T-helper 1 cell treated with Interleukin-12 subunit alpha and Interleukin-12 subunit beta and Interleukin-4 antibody, amounts not matched to agents 30 μg/mL and 1 μg/mL, for 36 hours (primary cell): ENCODE measurements at regions not wholly inside any gene's neighbourhood (a gene's known extent, or its start where the extent isn't known, plus 50 kb on each side); places are given as distances from the start of the nearest gene placed in this dataset.
"Not testable (repeated sequence)": the region's sequence is repeated elsewhere in the genome, so short reads cannot be mapped to it uniquely, and the experiment has no call there.

ENCODE experiments used
- H3K27ac Mint-ChIP-seq: one replicate; pipeline ENCODE4 v1.8.0; 2021; ENCODE audit warnings: mild to moderate bottlenecking, mixed read lengths
- H3K27me3 Mint-ChIP-seq: one replicate; pipeline ENCODE4 v1.8.0; 2021; ENCODE audit warnings: low read depth, mixed read lengths
- H3K36me3 Mint-ChIP-seq: one replicate; pipeline ENCODE4 v1.8.0; 2021; ENCODE audit warnings: low read depth, mixed read lengths
- H3K4me1 Mint-ChIP-seq: one replicate; pipeline ENCODE4 v1.8.0; 2021; ENCODE audit warnings: low read depth, mixed read lengths
- H3K4me3 Mint-ChIP-seq: one replicate; pipeline ENCODE4 v1.8.0; 2021; ENCODE audit warnings: mild to moderate bottlenecking, moderate library complexity, mixed read lengths
- H3K9me3 Mint-ChIP-seq: one replicate; pipeline ENCODE4 v1.8.0; 2021; ENCODE audit warnings: mixed read lengths

DNA sequence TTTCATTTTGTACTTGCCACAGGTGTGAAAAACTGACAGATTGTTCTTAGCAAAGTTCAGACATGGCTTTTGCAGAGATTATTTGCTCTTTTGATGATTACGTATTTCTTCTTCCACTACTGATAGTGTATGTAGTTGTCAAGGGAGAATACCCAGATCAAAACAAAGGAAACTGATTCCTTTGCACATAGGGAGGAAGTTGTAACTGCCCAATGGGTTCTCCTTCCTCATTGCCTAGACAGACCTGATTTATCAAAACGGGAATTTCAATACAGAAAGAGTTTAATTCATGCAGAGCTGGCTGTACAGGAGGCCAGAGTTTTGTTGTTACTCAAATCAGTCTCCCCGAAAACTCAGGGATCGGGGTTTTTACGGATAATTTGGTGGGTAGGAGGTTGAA lies 214.7 kb downstream of the BCAS1 start:
- H3K4me1 Mint-ChIP-seq: peaks cover 24% of the 10 kb centered on the region
- peak overlapping the region; percentile 18 for H3K27ac Mint-ChIP-seq
- no peaks in the 10 kb centered on the region for H3K27me3 Mint-ChIP-seq
- H3K9me3 Mint-ChIP-seq: no peaks in the 10 kb centered on the region
- no peak overlapping the region for H3K4me3 Mint-ChIP-seq
- H3K36me3 Mint-ChIP-seq: no peaks in the 10 kb centered on the region

DNA sequence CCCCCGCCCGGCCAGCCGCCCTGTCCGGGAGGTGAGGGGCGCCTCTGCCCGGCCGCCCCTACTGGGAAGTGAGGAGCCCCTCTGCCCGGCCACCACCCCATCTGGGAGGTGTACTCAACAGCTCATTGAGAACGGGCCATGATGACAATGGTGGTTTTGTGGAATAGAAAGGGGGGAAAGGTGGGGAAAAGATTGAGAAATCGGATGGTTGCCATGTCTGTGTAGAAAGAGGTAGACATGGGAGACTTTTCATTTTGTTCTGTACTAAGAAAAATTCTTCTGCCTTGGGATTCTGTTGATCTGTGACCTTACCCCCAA lies 215.8 kb downstream of the BCAS1 start:
- not testable (repeated sequence) for H3K4me3 Mint-ChIP-seq, H3K27ac Mint-ChIP-seq, H3K9me3 Mint-ChIP-seq, H3K36me3 Mint-ChIP-seq, H3K27me3 Mint-ChIP-seq
- peaks cover 24% of the 10 kb centered on the region for H3K4me1 Mint-ChIP-seq

DNA sequence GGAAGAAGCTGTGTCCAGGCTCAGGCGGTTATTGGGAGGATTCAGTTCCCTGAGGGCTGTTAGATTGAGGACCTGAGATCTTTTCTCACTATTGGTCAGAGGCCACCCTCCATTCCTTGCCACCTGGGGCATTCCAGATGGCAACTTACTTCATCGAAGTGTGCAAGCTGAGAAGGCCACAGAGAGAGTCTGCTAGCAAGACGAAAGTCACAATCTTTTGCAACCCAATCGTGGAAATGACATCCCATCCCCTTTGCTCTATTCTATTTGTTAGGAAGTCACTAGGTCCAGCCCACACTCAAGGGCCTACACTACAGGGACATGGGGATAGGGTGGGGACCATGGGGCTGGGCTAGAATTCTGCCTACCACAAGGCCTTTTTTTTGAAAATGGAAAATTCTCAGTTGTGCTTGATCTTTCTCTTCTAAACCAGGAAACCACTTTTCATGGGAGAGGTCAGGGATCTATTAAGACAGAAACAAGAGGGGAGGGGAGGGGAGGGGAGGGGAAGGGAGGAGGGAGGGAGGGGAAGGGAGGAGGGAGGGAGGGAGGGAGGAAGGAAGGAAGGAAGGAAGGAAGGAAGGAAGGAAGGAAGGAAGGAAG lies 217.2 kb downstream of the BCAS1 start:
- peaks cover 27% of the 10 kb centered on the region for H3K4me1 Mint-ChIP-seq
- H3K4me3 Mint-ChIP-seq: no peak overlapping the region
- no peak overlapping the region for H3K27ac Mint-ChIP-seq
- no peaks in the 10 kb centered on the region for H3K36me3 Mint-ChIP-seq
- no peaks in the 10 kb centered on the region for H3K27me3 Mint-ChIP-seq
- no peaks in the 10 kb centered on the region for H3K9me3 Mint-ChIP-seq

DNA sequence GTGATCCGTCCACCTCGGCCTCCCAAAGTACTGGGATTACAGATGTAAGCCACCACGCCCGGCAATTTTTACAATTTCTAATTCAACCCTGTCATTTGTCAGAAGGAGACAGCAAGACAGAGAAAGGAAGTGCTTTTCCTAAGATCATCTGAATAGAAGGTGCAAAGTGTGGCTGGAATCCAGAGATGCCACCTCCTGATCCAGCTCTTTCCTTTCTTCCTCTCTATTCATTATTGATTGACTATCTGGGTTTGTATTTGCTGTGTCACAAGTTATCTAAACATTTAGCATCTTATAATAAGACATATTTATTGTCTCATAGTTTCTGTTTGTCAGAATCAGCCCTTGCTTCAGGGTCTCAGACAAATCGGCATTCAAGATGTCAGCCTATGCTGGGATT lies 217.7 kb downstream of the BCAS1 start:
- no peaks in the 10 kb centered on the region for H3K9me3 Mint-ChIP-seq
- no peaks in the 10 kb centered on the region for H3K36me3 Mint-ChIP-seq
- no peak overlapping the region for H3K27ac Mint-ChIP-seq
- H3K27me3 Mint-ChIP-seq: no peaks in the 10 kb centered on the region
- H3K4me3 Mint-ChIP-seq: no peak overlapping the region
- peaks cover 28% of the 10 kb centered on the region for H3K4me1 Mint-ChIP-seq

DNA sequence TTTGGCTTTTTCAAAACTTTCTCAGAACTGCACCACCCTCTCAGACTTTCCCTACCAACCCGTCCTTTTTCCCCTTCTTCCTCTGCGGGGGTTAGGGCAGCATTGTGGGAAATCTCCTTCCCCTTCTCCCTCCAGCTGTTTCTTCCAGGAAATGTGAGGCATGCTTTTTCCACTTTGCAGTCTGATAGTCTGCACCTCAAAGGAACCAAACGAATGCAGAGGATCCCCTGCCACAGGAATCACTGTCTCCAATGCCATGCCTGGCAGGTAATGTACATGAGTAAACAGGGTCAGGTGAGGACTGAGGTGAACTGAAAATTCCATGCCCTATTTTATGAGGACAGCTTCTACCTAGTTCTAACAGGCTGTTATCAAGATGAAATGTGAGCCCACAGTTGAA lies 218.4 kb downstream of the BCAS1 start:
- Mint-ChIP-seq H3K36me3 (no peaks in the 10 kb centered on the region), H3K4me1 (peaks cover 31% of the 10 kb centered on the region), H3K27me3 (no peaks in the 10 kb centered on the region), H3K27ac (no peak overlapping the region), H3K9me3 (no peaks in the 10 kb centered on the region), H3K4me3 (no peak overlapping the region)

DNA sequence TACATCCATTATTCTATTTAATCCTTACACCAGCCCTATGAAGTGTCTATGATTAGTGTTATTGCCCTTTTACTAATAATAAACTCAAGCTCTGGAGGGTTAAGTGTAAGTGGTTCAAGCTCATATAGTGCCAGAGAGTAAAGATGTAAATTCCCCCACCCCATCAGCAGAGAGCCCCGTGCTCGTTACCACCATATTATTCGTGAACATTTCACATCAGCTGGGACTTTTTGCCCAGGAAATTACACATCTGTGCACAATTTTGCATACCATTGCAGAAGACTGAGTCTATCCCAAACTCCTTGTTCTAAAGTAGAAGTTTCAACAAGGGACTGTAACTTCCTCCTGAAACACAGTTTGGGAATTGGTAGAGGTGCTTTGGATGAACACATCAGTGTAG lies 220.1 kb downstream of the BCAS1 start:
- Mint-ChIP-seq H3K4me3 (no peak overlapping the region), H3K27ac (no peak overlapping the region), H3K9me3 (no peaks in the 10 kb centered on the region), H3K27me3 (no peaks in the 10 kb centered on the region), H3K36me3 (no peaks in the 10 kb centered on the region), H3K4me1 (peaks cover 27% of the 10 kb centered on the region)

DNA sequence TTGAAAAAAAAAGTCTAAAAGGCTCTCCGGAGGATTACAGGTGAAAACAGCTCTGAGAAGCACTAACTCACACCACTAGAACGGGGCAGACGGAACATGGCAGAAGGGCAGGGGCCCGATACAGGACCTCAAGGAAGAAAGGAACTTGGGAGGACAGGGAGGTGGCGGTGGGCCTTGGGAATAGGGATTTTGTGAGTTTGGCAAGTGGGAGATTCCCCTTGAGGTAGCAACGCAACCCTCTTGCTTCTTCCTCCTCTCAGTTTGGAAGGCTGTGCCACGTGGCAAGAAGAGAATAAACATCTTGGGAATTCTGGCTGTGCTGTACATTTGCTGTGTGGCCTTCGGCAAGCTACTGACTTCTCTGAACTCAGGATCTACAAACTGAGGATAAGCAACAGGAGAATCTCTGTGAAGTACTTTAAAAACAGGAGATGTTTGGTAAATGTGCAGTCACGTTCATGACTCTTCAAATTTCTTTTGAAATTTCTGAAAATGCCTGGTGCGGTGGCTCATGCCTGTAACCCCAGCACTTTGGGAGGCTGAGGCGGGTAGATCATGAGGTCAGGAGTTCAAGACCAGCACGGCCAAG lies 220.8 kb downstream of the BCAS1 start:
- Mint-ChIP-seq H3K9me3 (no peaks in the 10 kb centered on the region), H3K4me3 (no peak overlapping the region), H3K27me3 (no peaks in the 10 kb centered on the region), H3K4me1 (peaks cover 27% of the 10 kb centered on the region), H3K36me3 (no peaks in the 10 kb centered on the region), H3K27ac (no peak overlapping the region)

DNA sequence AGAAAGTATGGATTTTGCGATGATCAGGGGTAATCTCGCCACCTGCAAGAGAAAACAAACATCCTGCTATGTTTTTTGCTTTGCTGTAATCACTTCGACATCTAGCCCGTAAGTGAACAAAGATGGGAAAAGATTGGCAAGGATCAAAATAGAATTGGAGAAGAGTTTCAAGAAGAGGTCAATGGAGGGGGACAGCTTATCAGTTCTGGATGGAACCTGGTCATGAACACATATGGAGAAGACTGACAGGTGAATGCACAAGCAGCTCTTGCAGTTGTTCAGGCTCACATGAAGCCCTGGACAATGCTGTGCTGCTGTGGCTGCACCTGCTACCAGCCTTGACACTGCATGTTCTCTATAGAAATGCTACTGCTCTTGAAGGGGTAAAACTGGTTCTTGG lies 222.1 kb downstream of the BCAS1 start:
- no peaks in the 10 kb centered on the region for H3K27me3 Mint-ChIP-seq
- H3K4me3 Mint-ChIP-seq: no peak overlapping the region
- H3K9me3 Mint-ChIP-seq: no peaks in the 10 kb centered on the region
- peaks cover 4% of the 10 kb centered on the region for H3K36me3 Mint-ChIP-seq
- H3K27ac Mint-ChIP-seq: peak overlapping the region; percentile 6
- H3K4me1 Mint-ChIP-seq: peaks cover 30% of the 10 kb centered on the region

DNA sequence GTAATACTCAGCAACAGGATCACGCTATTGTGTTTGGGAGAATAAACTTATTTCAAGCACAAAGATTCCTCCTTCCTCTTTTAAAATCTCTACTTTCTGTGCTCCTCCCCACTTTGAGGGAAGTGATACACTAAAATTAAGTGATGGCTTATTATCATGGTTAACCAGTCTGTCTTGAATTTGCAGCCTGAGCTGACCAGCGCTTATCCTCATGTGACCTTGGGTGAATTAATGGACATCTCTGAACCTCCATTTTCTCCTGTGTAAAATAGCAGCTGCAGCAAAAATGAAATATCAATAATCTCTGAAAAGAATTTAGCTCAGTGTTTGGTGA lies 222.6 kb downstream of the BCAS1 start:
- H3K4me3 Mint-ChIP-seq: no peak overlapping the region
- no peak overlapping the region for H3K27ac Mint-ChIP-seq
- peaks cover 34% of the 10 kb centered on the region for H3K4me1 Mint-ChIP-seq
- H3K36me3 Mint-ChIP-seq: peaks cover 4% of the 10 kb centered on the region
- H3K27me3 Mint-ChIP-seq: no peaks in the 10 kb centered on the region
- H3K9me3 Mint-ChIP-seq: no peaks in the 10 kb centered on the region

DNA sequence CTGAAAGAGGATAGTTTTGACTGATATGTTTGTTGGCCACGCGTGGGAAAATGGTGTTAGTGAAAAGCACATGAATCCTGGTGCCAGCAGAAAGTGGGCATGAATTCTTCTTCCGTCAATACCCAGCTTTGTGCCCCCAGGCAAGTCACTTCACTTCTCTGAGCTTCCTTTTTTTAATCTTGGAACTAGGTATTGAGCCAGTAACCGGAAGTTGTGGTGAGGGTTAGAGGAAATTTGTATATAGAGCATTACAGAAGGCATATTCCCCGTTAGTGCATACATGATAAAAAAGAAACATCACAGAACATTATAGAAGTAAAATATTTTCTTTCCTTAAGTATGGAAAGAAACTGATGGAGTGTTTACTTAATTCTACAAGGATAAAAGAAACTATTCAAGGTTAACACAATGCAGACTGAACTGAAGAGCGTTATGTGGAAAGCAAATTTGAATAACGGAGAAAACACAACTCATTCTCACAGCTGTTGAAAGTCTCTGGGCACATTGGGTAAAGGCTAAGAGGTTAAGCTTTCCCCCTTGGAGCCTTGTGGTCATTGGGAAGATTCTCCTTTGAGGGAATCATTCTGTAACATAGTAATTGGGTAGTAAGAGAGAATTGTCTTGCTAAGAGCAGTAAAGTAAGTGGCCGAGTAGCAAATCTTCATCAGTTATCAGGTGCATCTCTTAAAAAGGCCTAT lies 223.1 kb downstream of the BCAS1 start:
- Mint-ChIP-seq H3K9me3 (no peaks in the 10 kb centered on the region), H3K27me3 (no peaks in the 10 kb centered on the region), H3K4me1 (peaks cover 40% of the 10 kb centered on the region), H3K36me3 (peaks cover 5% of the 10 kb centered on the region), H3K27ac (peak overlapping the region; percentile 71), H3K4me3 (peak overlapping the region; percentile 75)

DNA sequence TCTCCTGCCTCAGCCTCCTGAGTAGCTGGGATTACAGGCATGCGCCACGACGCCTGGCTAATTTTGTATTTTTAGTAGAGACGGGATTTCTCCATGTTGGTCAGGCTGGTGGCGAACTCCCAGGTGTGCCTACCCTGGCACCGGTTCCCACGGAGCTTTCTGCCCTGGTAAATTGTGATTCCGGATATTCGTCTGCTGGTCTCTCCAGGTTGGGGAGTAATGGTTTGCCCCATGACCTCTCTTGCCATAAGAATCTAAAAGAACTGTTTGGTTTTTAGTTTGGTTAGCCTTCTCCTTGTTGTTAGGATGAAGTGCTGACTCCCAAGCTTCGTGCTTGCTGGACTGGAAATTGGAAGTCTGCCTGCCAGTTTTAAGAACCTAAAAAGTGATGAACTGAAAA lies 223.8 kb downstream of the BCAS1 start:
- Mint-ChIP-seq H3K27ac (no peak overlapping the region), H3K4me1 (peaks cover 40% of the 10 kb centered on the region), H3K9me3 (no peaks in the 10 kb centered on the region), H3K36me3 (peaks cover 5% of the 10 kb centered on the region), H3K4me3 (no peak overlapping the region), H3K27me3 (no peaks in the 10 kb centered on the region)

DNA sequence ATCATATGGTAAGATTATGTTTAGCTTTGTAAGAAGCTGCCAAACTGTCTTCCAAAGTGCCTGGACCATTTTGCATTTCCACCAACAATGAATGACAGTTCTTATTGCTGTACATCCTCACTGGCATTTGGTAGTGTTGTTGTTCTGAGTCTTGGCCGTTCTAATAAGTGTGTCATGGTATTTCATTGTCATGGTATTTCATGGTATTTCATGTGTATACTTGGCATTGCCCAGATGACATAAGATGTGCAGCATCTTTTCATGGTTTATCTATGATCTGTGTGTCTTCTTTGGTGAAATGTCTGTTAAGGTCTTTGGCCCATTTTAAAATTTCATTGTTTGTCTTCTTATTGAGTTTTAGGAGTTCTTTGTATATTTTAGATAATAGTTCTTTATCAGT lies 224.4 kb downstream of the BCAS1 start:
- peaks cover 42% of the 10 kb centered on the region for H3K4me1 Mint-ChIP-seq
- no peak overlapping the region for H3K27ac Mint-ChIP-seq

DNA sequence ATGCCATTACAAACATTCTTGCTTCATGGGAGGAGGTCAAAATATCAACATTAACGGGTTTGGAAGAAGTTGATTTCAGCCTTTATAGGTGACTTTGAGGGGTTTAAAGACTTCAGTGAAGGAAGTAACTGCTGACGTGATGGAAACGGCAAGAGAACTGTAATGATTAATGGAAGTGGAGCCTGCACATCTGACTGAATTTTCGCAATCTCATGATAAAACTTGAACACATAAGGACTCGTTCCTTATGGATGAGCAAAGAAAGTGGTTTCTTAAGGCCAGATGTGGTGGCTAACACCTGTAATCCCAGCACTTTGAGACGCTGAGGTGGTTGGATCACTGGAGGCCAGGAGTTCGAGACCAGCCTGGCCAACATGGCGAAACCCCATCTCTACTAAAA lies 226.1 kb downstream of the BCAS1 start:
- Mint-ChIP-seq H3K27me3 (no peaks in the 10 kb centered on the region), H3K4me1 (peaks cover 59% of the 10 kb centered on the region), H3K9me3 (peaks cover 2% of the 10 kb centered on the region), H3K4me3 (no peak overlapping the region), H3K27ac (no peak overlapping the region), H3K36me3 (peaks cover 7% of the 10 kb centered on the region)

More for the DNA sequence above, 224.4 kb downstream of the BCAS1 start:
- Mint-ChIP-seq H3K27me3 (no peaks in the 10 kb centered on the region), H3K4me3 (no peak overlapping the region), H3K9me3 (no peaks in the 10 kb centered on the region), H3K36me3 (peaks cover 5% of the 10 kb centered on the region)

DNA sequence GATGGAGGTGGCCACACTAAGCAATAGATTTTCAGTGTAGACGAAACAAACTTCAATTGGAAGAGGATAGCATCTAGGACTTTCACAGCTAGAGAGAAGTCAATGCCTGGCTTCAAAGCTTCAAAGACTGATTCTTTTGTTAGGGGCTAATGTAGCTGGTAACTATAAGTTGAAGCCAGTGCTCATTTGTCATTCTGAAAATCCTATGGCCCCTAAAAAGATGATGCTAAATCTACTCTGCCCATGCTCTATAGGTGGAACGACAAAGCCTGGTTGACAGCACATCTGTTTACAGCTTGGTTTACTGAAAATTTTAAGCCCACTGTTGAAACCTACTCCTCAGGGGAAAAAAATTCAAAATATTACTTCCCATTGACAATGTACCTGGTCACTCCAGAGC lies 226.7 kb downstream of the BCAS1 start:
- H3K4me3 Mint-ChIP-seq: no peak overlapping the region
- no peaks in the 10 kb centered on the region for H3K27me3 Mint-ChIP-seq
- peak overlapping the region; percentile 94 for H3K27ac Mint-ChIP-seq
- H3K4me1 Mint-ChIP-seq: peaks cover 59% of the 10 kb centered on the region
- H3K36me3 Mint-ChIP-seq: peaks cover 7% of the 10 kb centered on the region
- peaks cover 3% of the 10 kb centered on the region for H3K9me3 Mint-ChIP-seq

DNA sequence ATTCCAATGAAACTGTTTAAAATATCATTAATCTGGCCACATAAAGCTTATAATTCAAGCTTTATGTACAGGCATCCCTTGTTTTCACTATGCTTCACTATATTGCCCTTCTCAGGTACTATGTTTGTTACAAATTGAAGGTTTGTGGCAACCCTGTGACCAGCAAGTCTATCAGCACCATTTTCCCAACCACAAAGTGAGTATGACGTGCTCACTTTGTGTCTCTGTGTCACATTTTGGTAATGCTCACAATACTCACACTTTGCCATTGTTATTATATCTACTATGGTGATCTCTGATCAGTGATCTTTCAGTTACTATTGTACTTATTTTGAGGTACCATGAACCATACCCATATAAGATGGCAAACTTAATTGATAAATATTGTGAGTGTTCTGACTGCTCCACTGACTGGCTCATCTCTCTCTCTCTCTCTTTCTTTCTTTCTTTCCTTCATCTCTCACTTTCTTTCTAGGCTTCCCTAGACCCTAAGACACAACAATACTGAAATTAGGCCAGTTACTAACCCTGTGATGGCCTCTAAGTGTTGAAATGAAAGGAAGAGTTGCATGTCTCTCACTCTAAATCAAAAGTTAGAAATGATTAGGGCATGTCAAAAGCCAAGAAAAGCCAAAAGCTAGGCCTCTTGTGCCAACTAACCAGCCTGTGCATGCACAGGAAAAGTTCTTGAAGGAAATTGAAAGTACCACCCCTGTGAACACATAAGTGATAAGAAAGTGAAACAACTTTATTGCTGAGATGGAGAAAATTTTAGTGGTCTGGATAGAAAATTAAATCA lies 227.9 kb downstream of the BCAS1 start:
- H3K4me1 Mint-ChIP-seq: peaks cover 52% of the 10 kb centered on the region
- H3K27ac Mint-ChIP-seq: peak overlapping the region; percentile 94
- H3K36me3 Mint-ChIP-seq: peaks cover 9% of the 10 kb centered on the region
- no peaks in the 10 kb centered on the region for H3K27me3 Mint-ChIP-seq
- peaks cover 7% of the 10 kb centered on the region for H3K9me3 Mint-ChIP-seq
- H3K4me3 Mint-ChIP-seq: peak overlapping the region; percentile 47
